ENCODE measurements at regions not wholly inside any gene's neighbourhood (a gene's known extent, or its start where the extent isn't known, plus 50 kb on each side); places are given as distances from the start of the nearest gene placed in this dataset.

DNA sequence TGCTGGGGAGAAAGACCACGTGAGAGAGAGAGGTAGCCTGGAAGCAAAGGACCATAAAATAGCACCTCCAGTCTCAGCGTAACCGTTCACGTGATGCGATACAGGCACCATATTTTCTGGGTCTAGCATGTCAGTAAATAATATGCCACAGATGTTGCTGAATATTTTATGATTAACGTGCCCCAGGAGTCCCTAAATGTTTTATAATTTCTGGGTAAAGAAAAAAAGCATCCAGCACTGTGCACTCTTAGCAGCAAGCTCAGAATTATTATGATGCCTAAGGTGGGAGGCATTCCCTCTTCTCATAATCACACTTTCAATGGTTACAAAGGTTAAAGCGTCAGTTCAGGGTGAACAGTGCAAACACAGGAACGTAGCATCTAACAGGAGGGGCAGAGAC is 121.8 kb downstream of the CAVIN4 start:
- H3K4me3 ChIP-seq (replicated peaks in 1 of 3): no peak overlapping the region

DNA sequence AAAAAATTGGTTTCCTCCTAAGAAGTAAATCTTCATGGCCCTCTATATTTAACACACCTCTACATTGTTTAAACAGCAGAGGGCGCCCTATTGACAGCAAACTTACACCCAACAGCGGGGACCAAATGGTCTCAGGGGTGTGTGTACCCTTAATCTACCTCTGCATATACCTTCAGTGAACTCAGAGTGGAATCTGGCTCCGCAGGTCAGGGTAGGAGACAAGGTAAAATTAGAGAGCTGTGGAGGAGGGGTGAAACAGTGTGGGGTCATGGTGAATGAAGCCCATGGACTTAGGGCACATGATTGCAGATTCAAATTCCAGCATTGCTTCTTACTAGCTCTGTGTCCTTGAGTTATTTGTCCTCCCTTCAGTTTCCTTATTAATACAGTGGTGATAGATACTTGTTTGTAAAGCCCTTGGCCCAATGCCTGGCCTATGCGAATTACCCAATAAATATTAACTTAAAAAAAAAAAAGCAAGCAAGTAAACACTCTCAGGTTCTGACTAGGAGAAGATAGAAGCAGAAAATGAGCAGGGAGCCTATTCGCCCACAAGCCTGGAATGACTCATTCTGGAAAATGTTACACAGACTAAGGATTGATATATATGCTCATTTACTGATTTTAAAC is 122.9 kb downstream of the CAVIN4 start:
- Histone ChIP-seq H3K27me3 (no peaks in the 10 kb centered on the region), H3K9me3 (no peaks in the 10 kb centered on the region), H3K36me3 (no peaks in the 10 kb centered on the region), H3K4me3 (replicated peaks in 1 of 3) (no peak overlapping the region), H3K27ac (no peak overlapping the region), H3K4me1 (no peaks in the 10 kb centered on the region)
- DNase-seq: no peak
- TF ChIP-seq CTCF (IDR thresholded peaks at IDR 0.05) (peak in 2 of 6 experiments; percentile 9 to 20), POLR2A (IDR thresholded peaks at IDR 0.05) (no peak)
- 29 to 34% methylated on average over 5 of the region's 5 CpGs for WGBS, 2 donors
- intact Hi-C loops (cut with DNase I): no loop called here

More for the DNA sequence above, 121.8 kb downstream of the CAVIN4 start:
- DNase-seq: no peak
- H3K27ac ChIP-seq: no peak overlapping the region
- WGBS, 2 donors: 69 to 70% methylated on average over 8 of the region's 8 CpGs
- intact Hi-C loops (cut with DNase I): no loop called here
- H3K36me3 ChIP-seq: no peaks in the 10 kb centered on the region
- H3K4me1 ChIP-seq: no peaks in the 10 kb centered on the region
- no peaks in the 10 kb centered on the region for H3K27me3 ChIP-seq
- TF ChIP-seq CTCF (IDR thresholded peaks at IDR 0.05): no peak
- no peak for TF ChIP-seq POLR2A (IDR thresholded peaks at IDR 0.05)
- H3K9me3 ChIP-seq: no peaks in the 10 kb centered on the region

DNA sequence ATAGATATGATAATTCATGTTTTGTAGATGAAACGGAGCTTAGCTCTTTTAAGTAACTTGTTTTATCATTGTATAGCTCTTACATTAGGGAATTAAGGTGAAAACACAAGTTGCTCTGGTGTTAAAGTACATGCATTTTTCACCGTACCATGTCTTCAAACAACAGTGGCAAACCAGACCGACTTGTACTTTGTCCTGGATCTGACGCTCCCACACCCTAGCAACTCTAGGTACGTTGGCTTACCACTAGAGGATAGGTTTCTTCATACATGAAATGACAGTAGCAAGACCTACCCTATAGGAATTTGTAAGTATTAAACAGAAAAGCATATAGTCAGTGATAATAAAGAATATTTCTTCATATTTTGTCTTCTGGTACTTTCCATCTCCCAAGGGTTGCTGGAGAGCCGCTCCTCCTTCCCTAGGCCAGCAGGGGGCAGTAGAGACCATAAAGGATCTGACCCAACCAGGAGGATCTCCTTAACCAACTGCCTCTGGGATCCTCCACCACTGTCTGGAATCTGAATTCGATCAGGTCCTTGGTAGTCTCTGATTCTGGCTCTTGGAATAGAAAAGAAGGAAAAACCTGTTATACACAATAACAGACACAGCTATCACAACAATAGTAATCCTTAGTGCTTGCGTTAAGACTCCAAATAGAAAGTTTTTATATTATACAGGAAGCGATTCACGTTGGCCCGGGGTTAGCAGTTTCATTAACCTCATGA is 136.7 kb downstream of the CAVIN4 start:
- no peaks in the 10 kb centered on the region for H3K27me3 ChIP-seq
- H3K4me3 ChIP-seq (replicated peaks in 1 of 3): no peak overlapping the region
- peak in 5 of 6 experiments; percentile 24 to 59 (median 32) for TF ChIP-seq CTCF (IDR thresholded peaks at IDR 0.05)
- no peak for TF ChIP-seq POLR2A (IDR thresholded peaks at IDR 0.05)
- DNase-seq: peak; percentile 14 to 34
- H3K36me3 ChIP-seq: no peaks in the 10 kb centered on the region
- H3K27ac ChIP-seq: no peak overlapping the region
- H3K9me3 ChIP-seq: no peaks in the 10 kb centered on the region
- intact Hi-C loops (cut with DNase I): loop anchor here (5.0 kb wide), 1 partner anchor 598 kb away; no protein-coding TSS in a partner anchor
- H3K4me1 ChIP-seq: no peaks in the 10 kb centered on the region
- 60 to 65% methylated on average over 11 of the region's 11 CpGs for WGBS, 2 donors

DNA sequence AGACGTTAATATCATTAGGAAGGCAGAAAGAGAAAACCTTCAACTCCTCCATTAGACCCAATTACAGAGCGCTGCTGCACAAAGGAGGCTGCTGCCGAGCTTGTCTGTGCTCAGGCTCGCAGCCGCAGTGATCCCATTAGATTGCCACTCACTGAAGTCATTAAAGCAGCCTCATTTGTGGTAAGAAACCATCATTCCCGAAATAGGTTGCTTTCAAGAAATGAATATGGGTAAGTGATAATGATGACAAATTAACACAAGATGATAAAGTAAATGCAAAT is 137.2 kb downstream of the CAVIN4 start:
- H3K4me1 ChIP-seq: no peaks in the 10 kb centered on the region
- no peak for TF ChIP-seq CTCF (IDR thresholded peaks at IDR 0.05)
- no peak for TF ChIP-seq POLR2A (IDR thresholded peaks at IDR 0.05)
- no peak overlapping the region for H3K27ac ChIP-seq
- no peaks in the 10 kb centered on the region for H3K36me3 ChIP-seq
- no peak overlapping the region for H3K4me3 ChIP-seq (replicated peaks in 1 of 3)
- no peak for DNase-seq
- no peaks in the 10 kb centered on the region for H3K9me3 ChIP-seq
- intact Hi-C loops (cut with DNase I): no loop called here
- 66 to 75% methylated on average over 6 of the region's 6 CpGs for WGBS, 2 donors
- H3K27me3 ChIP-seq: no peaks in the 10 kb centered on the region

GRCh38 chr9:100718717-100719116 is 140.8 kb downstream of the CAVIN4 start:
- no peaks in the 10 kb centered on the region for H3K36me3 ChIP-seq
- DNase-seq: no peak
- TF ChIP-seq CTCF (IDR thresholded peaks at IDR 0.05): no peak
- TF ChIP-seq POLR2A (IDR thresholded peaks at IDR 0.05): no peak
- 77 to 95% methylated on average over 5 of the region's 5 CpGs for WGBS, 2 donors
- no peaks in the 10 kb centered on the region for H3K9me3 ChIP-seq
- H3K27me3 ChIP-seq: no peaks in the 10 kb centered on the region
- intact Hi-C loops (cut with DNase I): no loop called here
- no peak overlapping the region for H3K4me3 ChIP-seq (replicated peaks in 1 of 3)
- no peaks in the 10 kb centered on the region for H3K4me1 ChIP-seq
- no peak overlapping the region for H3K27ac ChIP-seq

All from thyroid gland (tissue), 4 donors.